Inflammatory macrophage (primary cell): ENCODE measurements at regions not wholly inside any gene's neighbourhood (a gene's known extent, or its start where the extent isn't known, plus 50 kb on each side); places are given as distances from the start of the nearest gene placed in this dataset.
A peak's percentile ranks its signal among the peaks of the same experiment; 100 is the strongest.

Experiments
- DNase-seq, 2 donors: peaks; one replicate each; pipeline ENCODE4 v3.0.0-alpha.2; 2020 to 2022

DNA sequence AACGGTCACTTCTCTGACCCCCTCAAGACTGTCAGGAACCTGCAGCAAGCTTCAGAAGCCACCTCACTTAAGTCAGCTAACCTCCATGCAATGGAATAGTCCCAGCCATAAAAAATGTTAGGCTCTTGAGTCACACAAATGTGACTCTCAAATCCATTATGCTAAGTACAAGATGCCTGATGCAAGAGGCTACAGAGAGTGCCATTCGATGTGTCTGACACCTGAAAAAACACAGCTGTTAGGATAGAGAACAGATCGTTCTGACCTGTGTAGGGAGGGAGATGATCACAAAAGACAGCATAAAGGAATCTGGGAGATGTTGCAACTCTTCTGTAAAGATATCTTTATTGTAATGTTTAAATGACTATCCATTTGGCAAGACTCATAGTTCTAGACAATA lies 712.4 kb downstream of the TBC1D22A start:
- DNase-seq: no peak

DNA sequence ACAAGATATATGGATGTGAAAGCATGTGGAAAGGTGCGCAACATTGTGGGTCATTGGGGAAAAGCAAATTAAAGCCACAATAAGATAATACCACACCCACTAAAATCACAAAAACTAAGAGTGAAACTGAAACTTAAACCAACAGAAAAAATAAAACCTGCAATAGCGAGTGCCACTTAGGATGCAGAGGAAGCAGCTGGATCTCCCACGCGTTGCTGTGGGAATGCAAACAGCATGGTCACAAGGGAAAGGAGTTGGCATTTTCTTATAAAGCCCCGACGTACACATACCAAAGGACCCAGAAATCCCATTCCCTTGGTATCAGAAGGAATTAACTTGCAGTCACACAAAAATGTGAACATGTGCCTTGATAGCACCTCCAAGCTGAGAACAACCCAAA lies 712.0 kb downstream of the TBC1D22A start:
- DNase-seq: peak in 1 of 2 donors; percentile 8

DNA sequence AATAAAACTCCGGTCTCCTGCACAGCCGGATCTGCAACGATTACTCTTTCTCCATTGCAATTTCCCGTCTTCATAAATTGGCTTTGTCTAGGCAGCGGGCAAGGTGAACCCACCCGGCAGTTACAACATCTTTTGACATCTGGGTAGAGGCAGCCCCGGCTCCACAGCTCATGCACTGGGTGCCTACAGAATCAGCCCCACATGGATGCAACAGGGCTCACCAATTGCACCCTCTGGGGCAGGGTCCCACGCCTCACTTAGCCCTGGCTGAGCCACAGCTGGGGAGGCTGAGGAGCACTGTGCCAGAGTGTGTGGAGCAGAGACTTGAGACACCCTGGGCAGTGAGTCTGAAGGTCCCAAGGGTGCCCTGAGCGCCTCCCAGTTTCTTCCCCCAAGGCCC lies 710.2 kb downstream of the TBC1D22A start:
- DNase-seq: no peak

DNA sequence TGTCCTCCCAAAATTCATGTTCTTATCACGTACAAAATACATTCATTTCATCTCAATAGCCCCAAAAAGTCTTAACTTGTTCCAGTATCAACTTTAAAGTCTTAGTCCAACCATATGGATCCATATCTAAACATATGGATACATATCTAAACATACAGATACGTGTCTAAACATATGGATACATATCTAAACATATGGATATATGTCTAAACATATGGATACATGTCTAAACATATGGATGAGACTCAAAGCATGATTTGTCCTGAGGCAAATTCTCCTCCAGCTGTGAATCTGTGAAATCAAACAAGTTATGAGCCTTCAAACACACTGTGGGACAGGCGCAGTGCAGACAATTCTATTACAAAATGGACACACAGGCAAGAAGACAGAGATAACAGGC lies 709.0 kb downstream of the TBC1D22A start:
- DNase-seq: no peak

DNA sequence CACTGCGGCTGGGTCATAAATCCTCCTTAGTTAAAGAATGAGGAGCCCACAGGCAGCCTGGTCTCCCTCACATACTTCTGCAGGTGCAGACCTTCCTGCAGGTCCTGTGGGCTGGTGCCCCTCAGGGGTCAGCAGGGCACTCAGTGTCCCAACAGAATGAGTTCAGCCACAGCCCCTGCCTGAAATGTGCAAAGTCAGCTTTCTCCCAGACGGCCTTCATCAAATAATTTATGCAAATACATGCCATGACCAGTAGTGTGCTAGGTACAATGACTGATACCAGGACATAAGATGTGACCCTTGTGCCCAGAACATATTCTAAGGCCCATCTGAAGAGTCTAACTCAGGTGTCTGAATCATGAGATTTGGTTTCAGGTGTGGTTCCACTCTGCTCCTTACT lies 703.4 kb downstream of the TBC1D22A start:
- DNase-seq: no peak

DNA sequence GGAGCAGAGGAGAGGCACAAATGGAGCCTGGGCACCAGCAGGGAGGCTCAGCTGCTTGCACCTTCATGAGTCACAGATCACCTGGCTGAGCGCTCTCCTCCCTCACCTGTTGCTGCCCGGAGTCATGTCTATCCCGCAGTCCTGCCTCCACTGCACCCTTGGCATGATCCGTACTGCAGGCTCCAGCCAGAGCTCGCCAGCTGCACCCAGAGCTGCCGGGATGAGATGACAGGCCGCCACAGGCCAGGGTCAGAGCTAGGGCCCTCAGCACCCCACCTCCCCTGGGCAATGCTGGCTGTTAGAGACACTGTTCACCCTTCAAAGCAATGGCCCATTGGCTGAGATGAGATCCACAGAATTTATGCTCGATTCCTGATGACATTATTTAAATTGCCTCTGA lies 702.8 kb downstream of the TBC1D22A start:
- no peak for DNase-seq

- no peak for DNase-seq
Observed at GRCh38 chr22:47463220-47463619, 700.8 kb downstream of the TBC1D22A start.

- DNase-seq: no peak
Observed at GRCh38 chr22:47460861-47461260, 698.4 kb downstream of the TBC1D22A start.

- DNase-seq: no peak
Observed at GRCh38 chr22:47460176-47460575, 697.7 kb downstream of the TBC1D22A start.

GRCh38 chr22:47458348-47458747 lies 695.9 kb downstream of the TBC1D22A start:
- DNase-seq: no peak

- no peak for DNase-seq
Observed at GRCh38 chr22:47457509-47458300, 695.3 kb downstream of the TBC1D22A start.

DNA sequence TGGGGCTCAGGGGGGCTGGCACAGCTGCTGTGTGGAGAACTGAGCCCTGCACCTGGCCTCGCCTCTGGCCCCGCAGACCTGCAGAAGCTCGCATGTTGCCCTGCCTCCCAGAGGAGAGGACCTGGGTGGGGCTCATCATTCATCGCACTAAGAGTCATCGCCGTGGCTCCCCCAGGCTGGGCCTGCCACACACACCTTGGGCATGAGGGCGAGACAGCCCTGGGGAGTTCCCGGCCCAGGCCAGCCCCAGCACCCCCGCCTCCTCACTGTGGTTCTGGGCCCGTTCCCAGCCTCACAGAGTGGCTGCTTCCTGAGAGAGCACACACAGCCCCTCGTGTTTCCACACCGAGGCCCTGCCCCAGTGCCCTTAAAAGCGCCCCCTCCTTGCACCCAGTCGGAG lies 694.6 kb downstream of the TBC1D22A start:
- no peak for DNase-seq

- no peak for DNase-seq
Observed at GRCh38 chr22:47456031-47456430, 693.6 kb downstream of the TBC1D22A start.

DNA sequence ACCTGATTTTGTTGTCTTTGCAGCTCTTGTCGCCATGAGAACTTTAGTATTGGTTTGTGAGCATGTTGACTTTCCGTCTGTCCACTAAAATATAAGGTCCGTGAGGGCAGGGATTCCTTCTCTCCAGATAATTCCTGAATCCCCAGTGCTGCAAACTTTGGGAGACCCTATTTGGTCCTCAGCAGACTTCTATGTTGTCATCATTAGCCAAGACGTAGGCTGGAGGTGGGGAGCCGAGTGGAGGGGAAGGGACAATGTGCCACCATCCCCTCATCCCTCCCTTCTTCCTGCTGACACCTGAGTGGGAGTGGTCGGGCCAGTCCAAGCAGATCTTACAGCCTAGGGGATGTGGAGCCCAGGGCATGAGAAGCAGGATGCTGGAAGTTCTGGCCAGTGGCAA lies 690.6 kb downstream of the TBC1D22A start:
- no peak for DNase-seq

- no peak for DNase-seq
Observed at GRCh38 chr22:47452184-47452583, 689.7 kb downstream of the TBC1D22A start.

GRCh38 chr22:47450876-47451475 lies 688.5 kb downstream of the TBC1D22A start:
- DNase-seq: no peak

GRCh38 chr22:47449508-47450270 lies 687.2 kb downstream of the TBC1D22A start:
- DNase-seq: no peak

- DNase-seq: no peak
Observed at GRCh38 chr22:47448231-47449223, 686.1 kb downstream of the TBC1D22A start.

DNA sequence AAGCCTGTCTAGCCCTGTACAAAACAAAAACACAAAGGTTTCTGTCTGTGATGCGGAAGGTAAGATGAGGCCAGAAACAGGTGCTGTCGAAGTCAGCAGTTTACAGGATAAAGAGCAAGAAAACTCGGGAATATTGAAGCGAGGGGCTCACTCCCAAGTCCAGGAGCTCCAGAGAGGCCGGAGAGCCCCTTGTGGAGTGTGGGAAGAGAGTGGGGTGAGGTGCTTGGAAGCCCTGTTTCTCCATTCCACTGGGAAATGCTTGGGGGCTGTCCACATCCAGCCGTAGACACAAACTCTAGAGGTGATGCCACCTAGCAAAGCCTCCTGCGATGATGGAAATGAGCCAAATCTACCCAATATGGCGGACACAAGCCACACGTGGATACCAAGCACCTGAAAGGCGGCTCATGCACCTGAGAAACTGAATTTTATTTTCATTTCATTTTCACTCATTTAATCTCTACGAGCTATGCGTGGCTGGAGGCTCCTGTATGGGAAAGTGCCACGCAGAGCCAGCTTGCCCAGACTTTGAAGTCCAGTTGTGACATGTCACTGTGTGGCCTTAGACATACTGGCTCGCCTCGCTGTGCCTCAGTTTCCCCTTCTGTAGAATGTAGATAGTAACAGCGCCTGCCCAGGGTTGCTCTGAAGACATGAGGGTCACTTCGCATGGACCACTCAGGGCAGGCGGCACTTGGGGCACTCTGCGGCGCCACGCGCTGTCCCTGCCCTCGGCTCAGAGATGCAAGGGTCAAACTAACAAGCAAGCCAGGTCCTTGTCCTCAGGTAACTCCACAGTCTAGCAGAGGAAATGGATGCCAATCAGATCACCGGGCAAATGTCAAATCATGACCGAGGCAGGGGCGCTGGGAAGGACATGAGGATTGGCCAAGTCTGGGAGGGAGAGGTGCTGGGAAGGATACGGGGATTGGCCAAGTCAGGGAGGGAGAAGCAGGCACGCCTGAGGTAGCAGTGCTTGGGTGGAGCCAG lies 684.7 kb downstream of the TBC1D22A start:
- no peak for DNase-seq

DNA sequence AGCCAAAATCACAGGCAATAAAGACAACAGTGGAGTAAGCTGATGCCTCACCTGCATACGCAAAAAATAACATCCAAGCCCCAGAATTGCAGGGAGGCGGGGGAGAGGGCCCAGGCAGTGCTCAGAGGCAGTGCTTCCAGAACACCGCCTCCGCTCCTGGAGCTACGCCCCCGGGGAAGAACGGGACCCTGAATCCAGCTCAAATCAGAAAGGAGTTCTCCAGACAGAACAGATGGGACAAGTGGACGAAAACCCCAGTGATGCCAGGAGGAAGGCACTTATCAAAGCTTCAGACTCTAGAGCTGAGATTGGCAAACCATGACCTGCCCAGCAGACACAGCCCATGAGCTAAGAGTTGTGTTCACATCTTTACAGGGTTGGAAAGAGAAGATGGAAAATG lies 683.9 kb downstream of the TBC1D22A start:
- no peak for DNase-seq

DNA sequence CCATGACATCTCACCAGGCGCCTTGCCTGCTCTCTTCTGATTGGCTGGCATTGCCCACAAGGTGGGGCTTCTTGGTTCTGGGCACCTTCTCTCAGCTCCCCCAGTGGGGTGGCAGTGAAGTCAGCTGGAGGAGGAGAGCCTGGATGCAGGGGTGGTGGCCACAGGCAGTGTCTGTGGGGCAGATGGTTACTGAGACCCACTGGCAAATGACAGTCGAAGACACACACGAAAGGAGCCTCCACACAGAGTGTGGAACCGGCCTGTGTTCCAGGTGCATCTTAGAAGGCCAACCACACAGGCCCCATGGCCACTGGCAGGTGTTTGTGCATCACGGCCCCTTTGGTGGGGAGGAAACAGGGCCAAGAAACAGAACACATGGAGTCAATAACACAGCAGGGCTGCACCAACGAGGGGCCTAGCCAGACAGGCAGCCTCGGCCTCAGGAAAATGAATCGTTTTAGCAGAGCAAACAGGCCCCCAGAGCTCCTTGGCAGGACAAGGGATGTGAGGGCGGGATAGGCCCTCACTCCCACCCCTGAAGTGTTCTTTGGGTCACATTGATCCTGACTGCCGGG lies 683.4 kb downstream of the TBC1D22A start:
- DNase-seq: no peak
